GM12865 (cell line): ENCODE measurements at regions not wholly inside any gene's neighbourhood (a gene's known extent, or its start where the extent isn't known, plus 50 kb on each side); places are given as distances from the start of the nearest gene placed in this dataset.

Experiments
- DNase-seq: peaks from one replicate; pipeline ENCODE4 v3.0.0; 2010; ENCODE audit warnings: low read depth
- H3K4me3 ChIP-seq: 2 replicates; pipeline ENCODE4 v1.5.1; 2011; ENCODE audit warnings: mild to moderate bottlenecking, low read depth, low read length, control low read depth
- CTCF ChIP-seq: IDR thresholded peaks from 2 replicates; pipeline ENCODE4 v1.5.1; 2011; ENCODE audit warnings: low read length, control low read depth, low read depth, inconsistent platforms; ENCODE audit not compliant: insufficient read depth; ENCODE audit errors: missing control alignments

GRCh38 chr3:164341086-164341485, 737.2 kb downstream of the SI start:
- TF ChIP-seq CTCF: no peak
- DNase-seq: no peak
- no peak overlapping the region for H3K4me3 ChIP-seq

GRCh38 chr3:164340273-164340672, 738.0 kb downstream of the SI start:
- no peak overlapping the region for H3K4me3 ChIP-seq

GRCh38 chr3:164332831-164333802, 745.2 kb downstream of the SI start:
- no peak overlapping the region for H3K4me3 ChIP-seq
- no peak for TF ChIP-seq CTCF
- DNase-seq: no peak

More at GRCh38 chr3:164340273-164340672, 738.0 kb downstream of the SI start:
- DNase-seq: no peak
- no peak for TF ChIP-seq CTCF

GRCh38 chr3:164326714-164327113, 751.6 kb downstream of the SI start:
- DNase-seq: no peak

GRCh38 chr3:164320962-164321361, 757.3 kb downstream of the SI start:
- no peak for TF ChIP-seq CTCF
- no peak for DNase-seq
- H3K4me3 ChIP-seq: no peak overlapping the region

More at GRCh38 chr3:164326714-164327113, 751.6 kb downstream of the SI start:
- no peak for TF ChIP-seq CTCF
- no peak overlapping the region for H3K4me3 ChIP-seq

GRCh38 chr3:164306042-164306441, 772.3 kb downstream of the SI start:
- no peak for DNase-seq
- no peak overlapping the region for H3K4me3 ChIP-seq
- no peak for TF ChIP-seq CTCF
